ENCODE measurements at regions not wholly inside any gene's neighbourhood (a gene's known extent, or its start where the extent isn't known, plus 50 kb on each side); places are given as distances from the start of the nearest gene placed in this dataset.

- no peaks in the 10 kb centered on the region for H4K20me1 ChIP-seq (ENCODE audit: insufficient read depth, low read length)
- no peaks in the 10 kb centered on the region for H3K27me3 ChIP-seq (replicated peaks; ENCODE audit: insufficient read depth, low read length)
- H3K79me2 ChIP-seq (ENCODE audit: low read length) = no peaks in the 10 kb centered on the region
- no peak overlapping the region for H3K27ac ChIP-seq (ENCODE audit: low read length)
- H3K4me1 ChIP-seq (ENCODE audit: low read length) = no peaks in the 10 kb centered on the region
- no peak for TF ChIP-seq EZH2 (optimal IDR thresholded peaks at IDR 0.05; ENCODE audit: low read depth, low read length)
- TF ChIP-seq CTCF (IDR thresholded peaks at IDR 0.05; ENCODE audit: low read length) = no peak
- no peak for TF ChIP-seq EZH2phosphoT487 (IDR thresholded peaks at IDR 0.05; ENCODE audit: low read length)
- H3K4me2 ChIP-seq (ENCODE audit: low read depth, low read length) = no peak overlapping the region
- H3K9ac ChIP-seq (ENCODE audit: low read length) = no peak overlapping the region
- no peaks in the 10 kb centered on the region for H3K9me3 ChIP-seq (replicated peaks; ENCODE audit: insufficient read depth, low read length)
- no peak overlapping the region for H2AFZ ChIP-seq (ENCODE audit: low read length)
- H3K4me3 ChIP-seq (ENCODE audit: low read length) = no peak overlapping the region
- no peaks in the 10 kb centered on the region for H3F3A ChIP-seq (ENCODE audit: insufficient read depth, low read length)
- DNase-seq = no peak
- H3K36me3 ChIP-seq (replicated peaks; ENCODE audit: insufficient read depth, low read length) = no peaks in the 10 kb centered on the region
- no peaks in the 10 kb centered on the region for H3K9me2 ChIP-seq (replicated peaks; ENCODE audit: insufficient read depth, low read length)
Measured at GRCh38 chr21:19402870-19403269, 999.3 kb upstream of the TMPRSS15 start.

GRCh38 chr21:19405326-19405725, 1001.7 kb upstream of the TMPRSS15 start:
- DNase-seq = no peak
- TF ChIP-seq EZH2phosphoT487 (IDR thresholded peaks at IDR 0.05; ENCODE audit: low read length) (no peak), CTCF (IDR thresholded peaks at IDR 0.05; ENCODE audit: low read length) (no peak), EZH2 (optimal IDR thresholded peaks at IDR 0.05; ENCODE audit: low read depth, low read length) (no peak)
- no peaks in the 10 kb centered on the region for H3K79me2 ChIP-seq (ENCODE audit: low read length)

GRCh38 chr21:19420565-19420964, 1017.0 kb upstream of the TMPRSS15 start:
- Histone ChIP-seq H3K9me2 (replicated peaks; ENCODE audit: insufficient read depth, low read length) (no peaks in the 10 kb centered on the region), H4K20me1 (ENCODE audit: insufficient read depth, low read length) (no peaks in the 10 kb centered on the region), H3K79me2 (ENCODE audit: low read length) (no peaks in the 10 kb centered on the region), H3K4me3 (ENCODE audit: low read length) (no peak overlapping the region), H3K4me2 (ENCODE audit: low read depth, low read length) (no peak overlapping the region), H2AFZ (ENCODE audit: low read length) (no peak overlapping the region), H3K4me1 (ENCODE audit: low read length) (no peaks in the 10 kb centered on the region), H3K27me3 (replicated peaks; ENCODE audit: insufficient read depth, low read length) (no peaks in the 10 kb centered on the region), H3K9ac (ENCODE audit: low read length) (no peak overlapping the region), H3K36me3 (replicated peaks; ENCODE audit: insufficient read depth, low read length) (no peaks in the 10 kb centered on the region), H3K27ac (ENCODE audit: low read length) (no peak overlapping the region), H3K9me3 (replicated peaks; ENCODE audit: insufficient read depth, low read length) (no peaks in the 10 kb centered on the region), H3F3A (ENCODE audit: insufficient read depth, low read length) (no peaks in the 10 kb centered on the region)
- DNase-seq = no peak
- TF ChIP-seq EZH2 (optimal IDR thresholded peaks at IDR 0.05; ENCODE audit: low read depth, low read length) = no peak
- TF ChIP-seq EZH2phosphoT487 (IDR thresholded peaks at IDR 0.05; ENCODE audit: low read length) = no peak

More at GRCh38 chr21:19405326-19405725, 1001.7 kb upstream of the TMPRSS15 start:
- H2AFZ ChIP-seq (ENCODE audit: low read length) = no peak overlapping the region
- H3K27me3 ChIP-seq (replicated peaks; ENCODE audit: insufficient read depth, low read length) = no peaks in the 10 kb centered on the region
- no peaks in the 10 kb centered on the region for H3K9me3 ChIP-seq (replicated peaks; ENCODE audit: insufficient read depth, low read length)
- no peak overlapping the region for H3K4me3 ChIP-seq (ENCODE audit: low read length)
- no peaks in the 10 kb centered on the region for H3K9me2 ChIP-seq (replicated peaks; ENCODE audit: insufficient read depth, low read length)
- no peak overlapping the region for H3K9ac ChIP-seq (ENCODE audit: low read length)
- no peak overlapping the region for H3K4me2 ChIP-seq (ENCODE audit: low read depth, low read length)
- H4K20me1 ChIP-seq (ENCODE audit: insufficient read depth, low read length) = no peaks in the 10 kb centered on the region
- no peaks in the 10 kb centered on the region for H3F3A ChIP-seq (ENCODE audit: insufficient read depth, low read length)
- no peak overlapping the region for H3K27ac ChIP-seq (ENCODE audit: low read length)
- no peaks in the 10 kb centered on the region for H3K4me1 ChIP-seq (ENCODE audit: low read length)
- no peaks in the 10 kb centered on the region for H3K36me3 ChIP-seq (replicated peaks; ENCODE audit: insufficient read depth, low read length)

GRCh38 chr21:19433623-19434022, 1030.0 kb upstream of the TMPRSS15 start:
- no peaks in the 10 kb centered on the region for H3K4me1 ChIP-seq (ENCODE audit: low read length)
- H3K9me3 ChIP-seq (replicated peaks; ENCODE audit: insufficient read depth, low read length) = no peaks in the 10 kb centered on the region
- H3K9ac ChIP-seq (ENCODE audit: low read length) = no peak overlapping the region
- no peaks in the 10 kb centered on the region for H3K79me2 ChIP-seq (ENCODE audit: low read length)
- no peaks in the 10 kb centered on the region for H4K20me1 ChIP-seq (ENCODE audit: insufficient read depth, low read length)
- H3K9me2 ChIP-seq (replicated peaks; ENCODE audit: insufficient read depth, low read length) = no peaks in the 10 kb centered on the region
- H3K27ac ChIP-seq (ENCODE audit: low read length) = no peak overlapping the region
- no peaks in the 10 kb centered on the region for H3K36me3 ChIP-seq (replicated peaks; ENCODE audit: insufficient read depth, low read length)
- no peak overlapping the region for H3K4me3 ChIP-seq (ENCODE audit: low read length)
- TF ChIP-seq CTCF (IDR thresholded peaks at IDR 0.05; ENCODE audit: low read length) (no peak), EZH2phosphoT487 (IDR thresholded peaks at IDR 0.05; ENCODE audit: low read length) (no peak), EZH2 (optimal IDR thresholded peaks at IDR 0.05; ENCODE audit: low read depth, low read length) (no peak)
- H3K27me3 ChIP-seq (replicated peaks; ENCODE audit: insufficient read depth, low read length) = no peaks in the 10 kb centered on the region
- no peak overlapping the region for H3K4me2 ChIP-seq (ENCODE audit: low read depth, low read length)
- H2AFZ ChIP-seq (ENCODE audit: low read length) = no peak overlapping the region
- no peaks in the 10 kb centered on the region for H3F3A ChIP-seq (ENCODE audit: insufficient read depth, low read length)
- no peak for DNase-seq

Measured in MM.1S (cell line).